NT2/D1 (cell line): ENCODE measurements at regions not wholly inside any gene's neighbourhood (a gene's known extent, or its start where the extent isn't known, plus 50 kb on each side); places are given as distances from the start of the nearest gene placed in this dataset.

Experiments
- SUZ12 ChIP-seq: IDR thresholded peaks from 2 replicates; pipeline ENCODE4 v1.6.1; 2011; ENCODE audit not compliant: insufficient read length, insufficient read depth; ENCODE audit errors: extremely low read depth
- YY1 ChIP-seq: IDR thresholded peaks from 2 replicates; pipeline ENCODE4 v1.6.1; 2011; ENCODE audit not compliant: insufficient read length, insufficient read depth
- ZNF274 ChIP-seq: IDR thresholded peaks from 2 replicates; pipeline ENCODE4 v1.6.1; 2011; ENCODE audit warnings: mild to moderate bottlenecking, low read depth, low read length

- TF ChIP-seq SUZ12 (no peak), ZNF274 (no peak), YY1 (no peak)
Measured at GRCh38 chr3:34780973-34781372, 858.4 kb upstream of the ARPP21 start.
